Left hindlimb (tissue), 1 donor: ENCODE measurements at regions not wholly inside any gene's neighbourhood (a gene's known extent, or its start where the extent isn't known, plus 50 kb on each side); places are given as distances from the start of the nearest gene placed in this dataset.
A peak's percentile ranks its signal among the peaks of the same experiment; 100 is the strongest.
"Not testable (repeated sequence)": the region's sequence is repeated elsewhere in the genome, so short reads cannot be mapped to it uniquely, and the experiment has no call there.

Experiments used
- DNase-seq: peaks from one replicate; pipeline ENCODE4 v3.0.0-alpha.2; 2018

- no peak for DNase-seq
Observed at GRCh38 chr13:42373048-42373812, 101.3 kb downstream of the AKAP11 start.

GRCh38 chr13:42375663-42376062 lies 103.7 kb downstream of the AKAP11 start:
- DNase-seq: no peak

GRCh38 chr13:42377640-42378382 lies 105.9 kb downstream of the AKAP11 start:
- no peak for DNase-seq

GRCh38 chr13:42378383-42378780 lies 106.4 kb downstream of the AKAP11 start:
- DNase-seq: no peak

- no peak for DNase-seq
Observed at GRCh38 chr13:42379241-42379640, 107.3 kb downstream of the AKAP11 start.

GRCh38 chr13:42380420-42381164 lies 108.6 kb downstream of the AKAP11 start:
- no peak for DNase-seq

GRCh38 chr13:42381165-42381425 lies 109.1 kb downstream of the AKAP11 start:
- no peak for DNase-seq

- not testable (repeated sequence) for DNase-seq
Observed at GRCh38 chr13:42381426-42381825, 109.5 kb downstream of the AKAP11 start.

- no peak for DNase-seq
Observed at GRCh38 chr13:42383025-42383424, 111.1 kb downstream of the AKAP11 start.

- no peak for DNase-seq
Observed at GRCh38 chr13:42384265-42384664, 112.3 kb downstream of the AKAP11 start.

- DNase-seq: no peak
Observed at GRCh38 chr13:42388326-42388725, 116.4 kb downstream of the AKAP11 start.

GRCh38 chr13:42389041-42389440 lies 117.1 kb downstream of the AKAP11 start:
- no peak for DNase-seq

- DNase-seq: no peak
Observed at GRCh38 chr13:42392180-42392579, 120.2 kb downstream of the AKAP11 start.

GRCh38 chr13:42392716-42393572 lies 121.0 kb downstream of the AKAP11 start:
- no peak for DNase-seq

- no peak for DNase-seq
Observed at GRCh38 chr13:42393573-42394360, 121.8 kb downstream of the AKAP11 start.

- no peak for DNase-seq
Observed at GRCh38 chr13:42394361-42394708, 122.4 kb downstream of the AKAP11 start.

- DNase-seq: no peak
Observed at GRCh38 chr13:42394711-42395085, 122.7 kb downstream of the AKAP11 start.

- DNase-seq: no peak
Observed at GRCh38 chr13:42395086-42395821, 123.3 kb downstream of the AKAP11 start.

GRCh38 chr13:42396501-42396900 lies 124.5 kb downstream of the AKAP11 start:
- DNase-seq: no peak

GRCh38 chr13:42396901-42397655 lies 125.1 kb downstream of the AKAP11 start:
- DNase-seq: no peak

GRCh38 chr13:42398533-42398932 lies 126.6 kb downstream of the AKAP11 start:
- peak; percentile 38 for DNase-seq
